WTC11 (cell line): ENCODE measurements at regions not wholly inside any gene's neighbourhood (a gene's known extent, or its start where the extent isn't known, plus 50 kb on each side); places are given as distances from the start of the nearest gene placed in this dataset.

Experiments used
- CBFB ChIP-seq: sonication (generic); formaldehyde crosslinking; IDR thresholded peaks from 2 replicates; pipeline ENCODE4 v1.8.1; 2022; ENCODE audit warnings: mild to moderate bottlenecking, low read depth, missing genetic modification reagents
- CTCF ChIP-seq: fragments of 200-600 bp; IDR thresholded peaks from 2 replicates; pipeline ENCODE4 v1.8.0; 2022; ENCODE audit warnings: antibody characterized with exemption
- NR1H2 ChIP-seq: sonication (generic); formaldehyde crosslinking; IDR thresholded peaks from 2 replicates; pipeline ENCODE4 v1.9.0; 2021; ENCODE audit warnings: mild to moderate bottlenecking, moderate library complexity, missing genetic modification reagents
- TF ChIP-seq, protein P1 (sequence below): sonication (generic); formaldehyde crosslinking; IDR thresholded peaks from 2 replicates; pipeline ENCODE4 v1.8.1; 2023; ENCODE audit warnings: mild to moderate bottlenecking, missing genetic modification reagents, moderate library complexity
- TF ChIP-seq, protein P2 (sequence below): sonication (generic); formaldehyde crosslinking; IDR thresholded peaks from 2 replicates; pipeline ENCODE4 v1.8.1; 2023; ENCODE audit warnings: mild to moderate bottlenecking, missing genetic modification reagents

DNA sequence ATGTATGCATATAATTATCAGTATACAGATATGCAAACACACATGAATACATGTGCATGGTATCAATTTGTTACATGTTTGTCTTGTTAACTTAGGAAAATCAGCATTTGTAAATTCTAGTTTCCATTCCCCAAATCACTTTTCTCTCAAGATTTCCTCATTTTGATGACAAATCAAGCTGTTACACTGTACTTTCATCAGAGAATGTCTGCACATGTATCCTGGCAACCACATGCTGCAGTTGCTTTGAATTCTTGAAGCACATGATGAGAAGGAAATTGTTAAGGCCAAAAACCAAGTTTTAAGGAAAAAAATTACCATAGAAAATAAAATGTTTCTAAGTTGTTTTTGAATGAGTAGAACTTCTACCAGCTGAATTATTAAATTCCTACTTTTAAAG is 1834.5 kb downstream of the EFNA5 start:
- TF ChIP-seq, protein P1, sequence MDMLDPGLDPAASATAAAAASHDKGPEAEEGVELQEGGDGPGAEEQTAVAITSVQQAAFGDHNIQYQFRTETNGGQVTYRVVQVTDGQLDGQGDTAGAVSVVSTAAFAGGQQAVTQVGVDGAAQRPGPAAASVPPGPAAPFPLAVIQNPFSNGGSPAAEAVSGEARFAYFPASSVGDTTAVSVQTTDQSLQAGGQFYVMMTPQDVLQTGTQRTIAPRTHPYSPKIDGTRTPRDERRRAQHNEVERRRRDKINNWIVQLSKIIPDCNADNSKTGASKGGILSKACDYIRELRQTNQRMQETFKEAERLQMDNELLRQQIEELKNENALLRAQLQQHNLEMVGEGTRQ (CRISPR knock-in tag), result no peak
- TF ChIP-seq CBFB (CRISPR knock-in tag) (no peak), CTCF (no peak), NR1H2 (CRISPR knock-in tag) (no peak)
- TF ChIP-seq, protein P2, sequence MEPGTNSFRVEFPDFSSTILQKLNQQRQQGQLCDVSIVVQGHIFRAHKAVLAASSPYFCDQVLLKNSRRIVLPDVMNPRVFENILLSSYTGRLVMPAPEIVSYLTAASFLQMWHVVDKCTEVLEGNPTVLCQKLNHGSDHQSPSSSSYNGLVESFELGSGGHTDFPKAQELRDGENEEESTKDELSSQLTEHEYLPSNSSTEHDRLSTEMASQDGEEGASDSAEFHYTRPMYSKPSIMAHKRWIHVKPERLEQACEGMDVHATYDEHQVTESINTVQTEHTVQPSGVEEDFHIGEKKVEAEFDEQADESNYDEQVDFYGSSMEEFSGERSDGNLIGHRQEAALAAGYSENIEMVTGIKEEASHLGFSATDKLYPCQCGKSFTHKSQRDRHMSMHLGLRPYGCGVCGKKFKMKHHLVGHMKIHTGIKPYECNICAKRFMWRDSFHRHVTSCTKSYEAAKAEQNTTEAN, result no peak
